ENCODE measurements at regions not wholly inside any gene's neighbourhood (a gene's known extent, or its start where the extent isn't known, plus 50 kb on each side); places are given as distances from the start of the nearest gene placed in this dataset.

DNA sequence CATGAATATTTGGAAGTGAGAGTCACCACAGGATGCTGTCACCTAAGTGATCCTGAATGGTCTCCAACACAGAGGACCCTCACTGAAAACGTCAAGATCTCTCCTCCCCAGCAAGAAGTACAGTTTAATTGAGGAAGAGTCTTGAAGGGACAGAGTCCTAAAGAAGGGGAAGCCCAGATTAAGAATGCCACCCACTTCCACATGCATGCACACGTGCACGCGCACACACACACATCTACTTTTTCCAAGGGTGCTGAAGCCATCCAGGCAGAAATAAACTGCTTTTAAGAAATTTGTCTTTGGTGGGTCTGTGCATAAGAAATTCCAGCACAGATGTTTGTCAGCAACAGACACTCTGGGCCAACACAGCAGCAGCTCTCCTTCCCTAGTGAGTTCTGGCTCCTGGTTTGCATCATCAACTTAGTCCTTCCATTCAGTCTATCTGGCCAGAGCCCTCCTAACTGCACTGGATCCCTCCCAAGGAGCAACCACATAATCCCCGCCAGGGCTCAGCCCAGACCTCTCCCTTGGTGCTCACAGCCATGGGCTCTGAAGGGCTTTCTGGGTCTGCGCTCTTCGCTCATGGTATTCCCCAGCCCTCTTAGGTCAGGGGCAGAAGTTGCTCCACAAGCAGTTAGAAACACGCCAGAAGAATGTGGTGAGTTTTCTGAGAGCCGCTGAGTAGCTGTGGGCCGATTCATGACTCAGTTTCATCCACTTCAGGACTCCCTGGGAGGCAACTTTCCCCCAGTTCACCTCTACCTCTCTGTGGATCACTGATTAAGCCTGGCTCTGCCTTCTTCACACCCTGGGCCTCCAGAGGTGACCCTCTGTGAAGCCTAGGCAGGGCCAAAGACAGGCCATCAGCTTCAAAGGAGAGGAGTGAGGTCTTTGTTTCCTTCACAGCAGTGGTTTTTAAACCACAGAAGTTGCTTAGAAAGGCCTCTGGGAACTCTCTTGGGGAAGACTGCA lies 132.6 kb upstream of the LIPC start:
- DNase-seq = no peak
- H3K4me1 ChIP-seq = peaks cover 5% of the 10 kb centered on the region
- peaks cover 6% of the 10 kb centered on the region for H3K9me3 ChIP-seq (replicated peaks)
- TF ChIP-seq, protein P1, sequence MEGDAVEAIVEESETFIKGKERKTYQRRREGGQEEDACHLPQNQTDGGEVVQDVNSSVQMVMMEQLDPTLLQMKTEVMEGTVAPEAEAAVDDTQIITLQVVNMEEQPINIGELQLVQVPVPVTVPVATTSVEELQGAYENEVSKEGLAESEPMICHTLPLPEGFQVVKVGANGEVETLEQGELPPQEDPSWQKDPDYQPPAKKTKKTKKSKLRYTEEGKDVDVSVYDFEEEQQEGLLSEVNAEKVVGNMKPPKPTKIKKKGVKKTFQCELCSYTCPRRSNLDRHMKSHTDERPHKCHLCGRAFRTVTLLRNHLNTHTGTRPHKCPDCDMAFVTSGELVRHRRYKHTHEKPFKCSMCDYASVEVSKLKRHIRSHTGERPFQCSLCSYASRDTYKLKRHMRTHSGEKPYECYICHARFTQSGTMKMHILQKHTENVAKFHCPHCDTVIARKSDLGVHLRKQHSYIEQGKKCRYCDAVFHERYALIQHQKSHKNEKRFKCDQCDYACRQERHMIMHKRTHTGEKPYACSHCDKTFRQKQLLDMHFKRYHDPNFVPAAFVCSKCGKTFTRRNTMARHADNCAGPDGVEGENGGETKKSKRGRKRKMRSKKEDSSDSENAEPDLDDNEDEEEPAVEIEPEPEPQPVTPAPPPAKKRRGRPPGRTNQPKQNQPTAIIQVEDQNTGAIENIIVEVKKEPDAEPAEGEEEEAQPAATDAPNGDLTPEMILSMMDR (IDR thresholded peaks at IDR 0.05; ENCODE audit: borderline replicate concordance) = no peak
- no peaks in the 10 kb centered on the region for H3K36me3 ChIP-seq
- no peaks in the 10 kb centered on the region for H3K27me3 ChIP-seq (ENCODE audit: low read depth)
- H3K27ac ChIP-seq (replicated peaks) = no peak overlapping the region
- intact Hi-C loops (cut with micrococcal nuclease) = no loop called here
- no peak overlapping the region for H3K4me3 ChIP-seq

DNA sequence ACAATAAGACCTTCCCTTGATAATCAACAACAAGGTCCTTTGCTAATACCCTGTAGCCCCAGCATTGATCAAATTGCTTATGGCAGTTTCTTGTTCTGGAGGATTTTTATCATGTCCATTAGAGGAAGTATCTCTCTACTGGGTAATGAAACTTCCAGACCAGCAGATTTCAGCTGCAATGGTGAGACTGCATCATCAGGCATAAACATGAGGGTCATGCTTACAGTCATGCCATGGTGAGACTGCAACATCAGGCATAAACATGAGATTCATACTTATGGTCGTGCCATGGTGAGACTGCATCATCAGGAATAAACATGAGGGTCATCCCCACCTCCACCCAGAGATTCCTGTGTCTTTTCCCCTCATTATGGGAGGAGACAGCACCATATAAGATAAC lies 129.0 kb upstream of the LIPC start:
- DNase-seq = no peak
- intact Hi-C loops (cut with micrococcal nuclease) = no loop called here
- Histone ChIP-seq H3K36me3 (no peaks in the 10 kb centered on the region), H3K4me1 (peaks cover 15% of the 10 kb centered on the region), H3K4me3 (no peak overlapping the region), H3K9me3 (replicated peaks) (no peaks in the 10 kb centered on the region), H3K27me3 (ENCODE audit: low read depth) (no peaks in the 10 kb centered on the region), H3K27ac (replicated peaks) (no peak overlapping the region)
- TF ChIP-seq, protein P1 (IDR thresholded peaks at IDR 0.05; ENCODE audit: borderline replicate concordance) = no peak

DNA sequence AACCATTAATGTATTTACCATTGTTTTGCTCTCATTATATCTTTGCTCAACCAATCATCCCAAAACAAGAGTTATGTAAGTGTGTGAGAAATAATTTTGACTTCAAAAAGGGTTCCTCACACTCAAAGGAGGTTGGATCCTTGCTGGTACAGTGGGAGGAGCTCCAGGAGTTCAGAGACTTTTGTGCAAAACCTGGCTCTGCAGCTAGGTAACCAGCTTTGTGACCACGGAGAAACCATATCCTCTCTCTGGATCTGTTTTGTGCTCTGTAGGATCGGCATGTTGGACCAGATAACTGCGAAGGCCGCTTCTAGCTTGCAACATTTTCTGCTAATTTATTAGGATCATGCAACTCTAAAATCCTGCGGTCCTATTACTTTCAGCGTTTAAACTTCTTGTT lies 128.6 kb upstream of the LIPC start:
- TF ChIP-seq, protein P1 (IDR thresholded peaks at IDR 0.05; ENCODE audit: borderline replicate concordance) = no peak
- Histone ChIP-seq H3K27ac (replicated peaks) (no peak overlapping the region), H3K36me3 (no peaks in the 10 kb centered on the region), H3K27me3 (ENCODE audit: low read depth) (no peaks in the 10 kb centered on the region), H3K4me3 (no peak overlapping the region), H3K4me1 (peaks cover 16% of the 10 kb centered on the region), H3K9me3 (replicated peaks) (no peaks in the 10 kb centered on the region)
- no peak for DNase-seq
- intact Hi-C loops (cut with micrococcal nuclease) = no loop called here

DNA sequence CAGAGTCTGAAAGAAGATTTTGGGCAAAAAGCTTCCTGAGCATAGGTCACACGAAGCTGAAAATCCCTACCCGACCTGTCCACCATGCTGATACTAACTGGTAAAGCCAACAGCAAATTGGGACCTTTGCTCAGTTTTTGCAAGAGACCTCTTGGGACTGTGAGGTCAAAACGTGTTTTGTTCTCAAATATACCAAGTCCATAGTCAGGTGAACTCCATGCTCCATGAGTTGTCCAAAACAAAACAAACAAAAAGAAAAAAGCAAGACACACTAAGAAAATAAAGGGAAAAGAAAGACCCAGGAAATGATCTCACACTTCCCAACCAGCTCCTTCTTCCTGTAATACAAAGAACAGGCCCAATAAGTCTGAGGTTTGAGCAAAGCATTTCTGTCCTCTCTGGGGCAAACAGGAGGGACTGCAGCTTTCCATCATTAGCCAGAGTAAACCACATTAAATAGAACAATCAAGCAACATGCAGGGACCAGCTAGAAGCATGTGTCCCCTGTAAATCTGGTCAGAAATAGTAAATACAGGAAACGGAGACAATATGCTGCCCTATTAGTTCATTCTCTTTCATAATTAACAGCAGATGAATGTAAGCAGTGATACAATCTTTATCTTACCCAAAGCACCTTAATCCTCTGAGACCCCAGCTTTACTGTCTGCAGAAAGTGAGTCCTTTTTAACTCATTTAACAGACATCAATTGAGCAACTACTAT lies 125.0 kb upstream of the LIPC start:
- DNase-seq = no peak
- no peak overlapping the region for H3K4me3 ChIP-seq
- intact Hi-C loops (cut with micrococcal nuclease) = no loop called here
- TF ChIP-seq, protein P1 (IDR thresholded peaks at IDR 0.05; ENCODE audit: borderline replicate concordance) = no peak
- H3K27ac ChIP-seq (replicated peaks) = no peak overlapping the region
- H3K4me1 ChIP-seq = peaks cover 26% of the 10 kb centered on the region
- H3K9me3 ChIP-seq (replicated peaks) = no peaks in the 10 kb centered on the region
- H3K36me3 ChIP-seq = no peaks in the 10 kb centered on the region
- H3K27me3 ChIP-seq (ENCODE audit: low read depth) = no peaks in the 10 kb centered on the region

DNA sequence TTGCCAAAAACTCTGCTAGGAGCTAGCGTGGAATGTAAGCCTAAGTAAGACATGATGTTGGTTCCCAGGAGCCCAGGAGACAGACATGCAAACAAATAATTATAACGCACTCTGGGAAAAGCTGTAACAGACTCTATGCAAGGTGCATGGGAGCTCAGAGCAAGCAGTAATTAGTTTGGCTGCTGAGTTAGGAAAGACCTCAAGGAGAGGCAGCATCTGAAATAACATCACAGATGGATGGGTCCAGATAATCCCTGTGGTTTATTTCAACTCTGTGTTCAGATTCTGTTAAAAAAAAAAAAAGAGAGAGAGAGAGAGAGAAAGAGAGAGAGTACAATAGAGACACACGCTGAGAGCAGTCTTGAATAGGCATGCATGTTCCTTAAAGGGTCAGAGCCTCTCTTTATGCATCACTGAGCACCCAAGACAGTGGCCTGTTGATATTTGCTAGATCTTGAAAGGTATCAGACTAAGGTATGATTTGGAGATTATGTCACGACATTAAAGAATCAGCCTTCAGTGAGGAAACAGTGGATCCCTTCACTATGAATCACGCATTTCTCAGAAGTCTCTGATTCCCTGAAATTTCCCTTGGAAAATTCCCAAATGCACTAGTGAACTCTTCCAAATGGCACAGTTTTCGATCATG lies 124.4 kb upstream of the LIPC start:
- Histone ChIP-seq H3K27me3 (ENCODE audit: low read depth) (no peaks in the 10 kb centered on the region), H3K4me3 (no peak overlapping the region), H3K36me3 (no peaks in the 10 kb centered on the region), H3K4me1 (peaks cover 26% of the 10 kb centered on the region), H3K9me3 (replicated peaks) (no peaks in the 10 kb centered on the region), H3K27ac (replicated peaks) (no peak overlapping the region)
- TF ChIP-seq, protein P1 (IDR thresholded peaks at IDR 0.05; ENCODE audit: borderline replicate concordance) = no peak
- intact Hi-C loops (cut with micrococcal nuclease) = no loop called here
- DNase-seq = no peak
